Smooth muscle cell (in vitro differentiated cells): ENCODE measurements at regions not wholly inside any gene's neighbourhood (a gene's known extent, or its start where the extent isn't known, plus 50 kb on each side); places are given as distances from the start of the nearest gene placed in this dataset.

ENCODE experiments used
- DNase-seq: peaks from one replicate; lab custom pipeline; 2025; ENCODE audit not compliant: unreplicated experiment; lab: John Stamatoyannopoulos, UW
- H2AFZ ChIP-seq: fragments of 200-600 bp; sonication (generic); 2 replicates; pipeline ENCODE4 v1.6.0; 2016; ENCODE audit warnings: antibody characterized with exemption, low read depth, mild to moderate bottlenecking
- H3F3A ChIP-seq: fragments of 200-600 bp; sonication (generic); 2 replicates; pipeline ENCODE4 v1.6.0; 2017; ENCODE audit warnings: antibody characterized with exemption, low read depth
- H3K27ac ChIP-seq: fragments of 200-600 bp; sonication (generic); 2 replicates; pipeline ENCODE4 v1.5.1; 2016; ENCODE audit warnings: low read depth, mild to moderate bottlenecking
- H3K27me3 ChIP-seq: fragments of 200-600 bp; sonication (generic); 2 replicates; pipeline ENCODE4 v1.6.1; 2016; ENCODE audit warnings: low read depth, mild to moderate bottlenecking
- H3K36me3 ChIP-seq: fragments of 200-600 bp; sonication (generic); 2 replicates; pipeline ENCODE4 v1.5.1; 2016; ENCODE audit warnings: low read depth
- H3K4me1 ChIP-seq: fragments of 200-600 bp; sonication (generic); 2 replicates; pipeline ENCODE4 v1.5.1; 2016; ENCODE audit warnings: low read depth
- H3K4me2 ChIP-seq: fragments of 200-600 bp; sonication (generic); 2 replicates; pipeline ENCODE4 v1.6.0; 2016; ENCODE audit warnings: mild to moderate bottlenecking
- H3K4me3 ChIP-seq: fragments of 200-600 bp; sonication (generic); 2 replicates; pipeline ENCODE4 v1.5.1; 2016; ENCODE audit warnings: mild to moderate bottlenecking
- H3K79me2 ChIP-seq: fragments of 200-600 bp; sonication (generic); 2 replicates; pipeline ENCODE4 v1.6.0; 2016; ENCODE audit warnings: low read depth, mild to moderate bottlenecking
- H3K9ac ChIP-seq: fragments of 200-600 bp; sonication (generic); 2 replicates; pipeline ENCODE4 v1.6.0; 2016; ENCODE audit warnings: low read depth
- H3K9me3 ChIP-seq: fragments of 200-600 bp; sonication (generic); replicated peaks from 2 replicates; pipeline ENCODE4 v1.5.1; 2016; ENCODE audit warnings: low read depth
- H4K20me1 ChIP-seq: fragments of 200-600 bp; sonication (generic); 2 replicates; pipeline ENCODE4 v1.6.0; 2016; ENCODE audit warnings: low read depth
- WGBS: methylation state at CpG from one replicate; pipeline ENCODE4 v1.1.7; 2016; ENCODE audit warnings: low lambda C conversion rate; 5-methylcytosine and 5-hydroxymethylcytosine counted together
- TF ChIP-seq, protein P1 (sequence below): fragments of 200-600 bp; sonication (generic); IDR thresholded peaks from 2 replicates; pipeline ENCODE4 v1.5.1; 2017; ENCODE audit warnings: borderline replicate concordance, mild to moderate bottlenecking, antibody characterized with exemption; ENCODE audit not compliant: insufficient read depth, poor library complexity, severe bottlenecking

DNA sequence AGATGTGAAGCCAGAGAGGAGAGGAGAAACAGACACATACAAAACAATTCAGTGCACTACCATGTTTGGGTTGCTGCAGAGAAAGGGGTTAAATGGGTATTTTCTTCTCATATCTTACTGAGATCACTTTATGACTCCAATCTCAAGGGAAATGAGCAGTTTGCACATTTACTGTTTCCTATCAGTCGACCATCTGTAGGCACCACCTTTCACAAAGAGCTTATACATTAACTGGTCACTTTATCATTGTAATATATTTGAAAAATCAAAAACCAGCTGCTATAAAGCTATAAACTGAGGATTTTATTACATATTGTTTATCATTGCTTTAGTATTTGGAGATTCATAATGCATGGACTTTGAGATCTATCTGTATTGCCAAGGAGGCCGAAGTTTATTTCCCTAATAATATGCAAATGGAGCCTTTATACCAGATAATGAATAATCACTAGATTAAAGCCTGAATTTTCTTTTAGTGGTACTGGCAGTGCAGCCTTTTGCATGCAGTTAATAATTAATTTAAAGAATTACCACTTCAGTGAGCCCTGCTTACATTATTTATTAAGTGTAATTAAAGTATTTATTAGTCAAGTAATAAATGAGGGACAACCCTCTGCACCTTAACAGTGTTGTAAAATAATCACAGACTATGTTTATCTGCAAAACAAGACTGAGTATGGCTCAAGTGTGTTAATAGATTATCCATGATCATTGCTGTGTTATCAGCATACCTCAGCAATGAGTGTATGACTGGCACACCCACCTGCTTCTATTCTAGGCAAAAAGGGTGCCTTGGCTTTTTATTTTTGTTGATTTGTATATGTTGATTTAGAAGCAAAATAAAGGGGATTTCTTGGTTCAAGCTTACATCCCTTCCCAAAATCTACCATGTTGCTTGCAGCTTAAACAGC lies 167.7 kb upstream of the SLC14A2 start:
- WGBS: 80% methylated on average over 2 of the region's 2 CpGs
- TF ChIP-seq, protein P1, sequence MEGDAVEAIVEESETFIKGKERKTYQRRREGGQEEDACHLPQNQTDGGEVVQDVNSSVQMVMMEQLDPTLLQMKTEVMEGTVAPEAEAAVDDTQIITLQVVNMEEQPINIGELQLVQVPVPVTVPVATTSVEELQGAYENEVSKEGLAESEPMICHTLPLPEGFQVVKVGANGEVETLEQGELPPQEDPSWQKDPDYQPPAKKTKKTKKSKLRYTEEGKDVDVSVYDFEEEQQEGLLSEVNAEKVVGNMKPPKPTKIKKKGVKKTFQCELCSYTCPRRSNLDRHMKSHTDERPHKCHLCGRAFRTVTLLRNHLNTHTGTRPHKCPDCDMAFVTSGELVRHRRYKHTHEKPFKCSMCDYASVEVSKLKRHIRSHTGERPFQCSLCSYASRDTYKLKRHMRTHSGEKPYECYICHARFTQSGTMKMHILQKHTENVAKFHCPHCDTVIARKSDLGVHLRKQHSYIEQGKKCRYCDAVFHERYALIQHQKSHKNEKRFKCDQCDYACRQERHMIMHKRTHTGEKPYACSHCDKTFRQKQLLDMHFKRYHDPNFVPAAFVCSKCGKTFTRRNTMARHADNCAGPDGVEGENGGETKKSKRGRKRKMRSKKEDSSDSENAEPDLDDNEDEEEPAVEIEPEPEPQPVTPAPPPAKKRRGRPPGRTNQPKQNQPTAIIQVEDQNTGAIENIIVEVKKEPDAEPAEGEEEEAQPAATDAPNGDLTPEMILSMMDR: no peak
- no peak overlapping the region for H3K4me2 ChIP-seq

DNA sequence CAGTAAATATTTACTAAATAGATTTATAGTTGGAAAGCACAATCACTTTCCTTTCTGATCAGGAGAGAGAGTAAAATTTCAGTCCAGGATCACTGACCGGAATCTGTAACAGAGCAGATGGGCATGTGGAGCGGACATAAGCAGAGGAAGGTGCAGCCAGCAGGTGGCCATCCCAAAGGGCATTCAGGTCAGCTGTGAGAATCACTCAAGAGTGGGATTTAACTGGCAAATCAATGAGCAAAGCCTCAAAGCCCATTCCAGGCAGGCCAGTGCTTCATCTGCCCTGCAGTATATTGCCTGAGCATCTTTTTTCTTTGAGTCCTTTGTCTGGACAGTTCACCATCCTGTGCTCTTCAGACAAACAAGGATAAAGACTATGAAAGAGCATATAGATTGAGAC lies 166.4 kb upstream of the SLC14A2 start:
- Histone ChIP-seq H3K4me3 (no peak overlapping the region), H3K27me3 (peaks cover 4% of the 10 kb centered on the region), H2AFZ (no peak overlapping the region), H3K9ac (no peak overlapping the region), H3K4me2 (no peak overlapping the region), H3F3A (no peaks in the 10 kb centered on the region), H3K36me3 (no peaks in the 10 kb centered on the region), H3K9me3 (no peaks in the 10 kb centered on the region), H4K20me1 (no peaks in the 10 kb centered on the region), H3K79me2 (no peaks in the 10 kb centered on the region), H3K27ac (no peak overlapping the region), H3K4me1 (peaks cover 5% of the 10 kb centered on the region)
- TF ChIP-seq, protein P1: no peak
- no peak for DNase-seq
- 96% methylated on average over 2 of the region's 2 CpGs for whole genome bisulfite sequencing

More for the DNA sequence above, 167.7 kb upstream of the SLC14A2 start:
- Histone ChIP-seq H3K27me3 (peaks cover 4% of the 10 kb centered on the region), H3F3A (no peaks in the 10 kb centered on the region), H3K36me3 (no peaks in the 10 kb centered on the region), H3K4me1 (peaks cover 5% of the 10 kb centered on the region), H3K27ac (no peak overlapping the region), H3K79me2 (no peaks in the 10 kb centered on the region), H2AFZ (no peak overlapping the region), H3K9ac (no peak overlapping the region), H3K9me3 (no peaks in the 10 kb centered on the region), H3K4me3 (no peak overlapping the region), H4K20me1 (no peaks in the 10 kb centered on the region)
- no peak for DNase-seq

DNA sequence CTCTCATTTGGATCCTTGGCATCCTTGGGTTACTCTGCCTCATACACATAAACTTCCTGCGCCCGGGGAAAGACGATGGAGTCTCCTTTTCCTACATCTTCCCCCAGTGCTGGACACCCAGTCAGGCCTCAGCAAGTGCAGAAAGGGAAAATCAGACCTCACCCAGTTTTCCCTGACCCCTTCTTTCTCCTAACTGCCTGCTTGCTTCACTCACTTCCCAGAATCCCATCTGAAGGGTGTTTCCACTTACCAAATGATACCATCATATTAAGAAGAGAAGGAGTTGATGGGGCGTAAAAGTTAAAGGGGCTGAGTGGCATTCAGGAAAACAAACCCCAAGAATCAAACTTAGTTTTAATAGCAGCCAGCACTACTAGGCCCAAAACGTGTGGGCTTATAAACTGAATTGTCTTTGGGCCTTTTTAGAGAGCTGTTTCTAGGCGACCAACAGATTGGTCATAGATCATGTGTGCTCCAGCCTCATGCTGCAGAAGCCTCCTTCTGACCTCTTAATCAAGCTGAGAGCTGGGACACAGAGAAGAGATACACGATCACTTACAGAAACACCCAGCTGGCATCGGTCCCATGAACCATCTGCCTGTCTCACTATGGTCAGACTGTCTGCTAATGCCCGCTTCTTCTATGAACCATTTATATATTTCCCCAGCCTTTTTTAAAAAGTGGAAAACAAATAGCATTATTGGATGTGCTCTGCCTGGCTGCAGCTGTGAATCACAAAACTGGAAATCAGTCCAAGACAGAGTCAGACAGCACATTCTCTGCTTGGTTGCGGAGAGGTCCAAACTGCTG lies 165.7 kb upstream of the SLC14A2 start:
- Histone ChIP-seq H3K36me3 (no peaks in the 10 kb centered on the region), H3K79me2 (no peaks in the 10 kb centered on the region), H3K4me3 (no peak overlapping the region), H3K27ac (no peak overlapping the region), H3K4me1 (peaks cover 5% of the 10 kb centered on the region), H3K27me3 (peaks cover 4% of the 10 kb centered on the region), H2AFZ (no peak overlapping the region), H3F3A (no peaks in the 10 kb centered on the region), H3K4me2 (no peak overlapping the region), H4K20me1 (no peaks in the 10 kb centered on the region), H3K9ac (no peak overlapping the region), H3K9me3 (no peaks in the 10 kb centered on the region)
- 78% methylated on average over 10 of the region's 10 CpGs for WGBS
- no peak for DNase-seq
- TF ChIP-seq, protein P1: no peak
